GM23248 (cell line): ENCODE measurements at regions not wholly inside any gene's neighbourhood (a gene's known extent, or its start where the extent isn't known, plus 50 kb on each side); places are given as distances from the start of the nearest gene placed in this dataset.

Source experiments
- EZH2 ChIP-seq: fragments of 200-600 bp; sonication (generic); IDR thresholded peaks from 2 replicates; pipeline ENCODE4 v1.6.1; 2018; ENCODE audit warnings: antibody characterized with exemption, mild to moderate bottlenecking; ENCODE audit not compliant: insufficient read depth, poor library complexity, severe bottlenecking
- EZH2phosphoT487 ChIP-seq: fragments of 200-600 bp; sonication (generic); IDR thresholded peaks from 2 replicates; pipeline ENCODE4 v1.6.1; 2018; ENCODE audit warnings: antibody characterized with exemption, moderate library complexity, mild to moderate bottlenecking, low read depth; ENCODE audit not compliant: insufficient read depth

GRCh38 chr4:119894650-119895208 is 171.9 kb downstream of the MAD2L1 start:
- no peak for TF ChIP-seq EZH2phosphoT487
- no peak for TF ChIP-seq EZH2
